ENCODE measurements at regions not wholly inside any gene's neighbourhood (a gene's known extent, or its start where the extent isn't known, plus 50 kb on each side); places are given as distances from the start of the nearest gene placed in this dataset.

DNA sequence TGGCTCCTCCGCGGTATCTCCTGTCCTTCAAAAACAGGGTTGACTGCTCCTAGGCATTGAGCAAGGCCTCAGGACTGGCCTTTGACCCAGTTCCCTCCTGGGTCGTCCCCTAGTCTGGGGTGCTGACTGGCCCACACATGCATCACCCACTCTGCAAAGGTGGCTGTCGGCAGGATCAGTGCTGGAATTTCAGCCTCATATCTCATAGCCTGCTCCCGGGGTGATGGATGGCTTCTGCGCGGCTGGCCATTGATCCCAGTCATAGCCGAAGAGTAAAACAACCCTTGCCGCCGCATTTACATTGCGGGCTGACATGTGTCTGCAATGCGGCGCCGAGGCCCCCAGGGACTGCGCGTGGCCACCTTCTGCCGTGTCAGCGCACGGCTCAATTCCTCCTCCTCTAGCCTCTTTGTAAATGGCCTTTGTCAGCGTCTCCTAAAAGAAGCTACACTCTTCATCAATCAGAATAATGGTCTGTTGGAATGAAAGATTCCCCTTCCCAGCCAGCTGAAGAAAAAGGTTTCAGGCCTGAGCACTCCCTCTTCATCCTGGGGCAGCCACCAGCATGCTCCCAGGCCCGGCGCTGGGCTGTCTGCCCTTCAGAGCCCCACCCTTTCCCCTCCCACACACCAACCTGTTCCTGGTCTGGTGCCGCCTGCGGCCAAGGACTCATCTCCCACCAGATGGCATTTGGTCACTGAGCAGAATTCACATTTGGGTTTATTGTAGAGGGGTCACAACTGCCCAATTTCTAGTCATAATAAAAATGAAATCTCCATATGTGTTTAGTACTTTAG, 159.0 kb downstream of the PJA2 start:
- no peak for DNase-seq
- TF ChIP-seq, protein P1, sequence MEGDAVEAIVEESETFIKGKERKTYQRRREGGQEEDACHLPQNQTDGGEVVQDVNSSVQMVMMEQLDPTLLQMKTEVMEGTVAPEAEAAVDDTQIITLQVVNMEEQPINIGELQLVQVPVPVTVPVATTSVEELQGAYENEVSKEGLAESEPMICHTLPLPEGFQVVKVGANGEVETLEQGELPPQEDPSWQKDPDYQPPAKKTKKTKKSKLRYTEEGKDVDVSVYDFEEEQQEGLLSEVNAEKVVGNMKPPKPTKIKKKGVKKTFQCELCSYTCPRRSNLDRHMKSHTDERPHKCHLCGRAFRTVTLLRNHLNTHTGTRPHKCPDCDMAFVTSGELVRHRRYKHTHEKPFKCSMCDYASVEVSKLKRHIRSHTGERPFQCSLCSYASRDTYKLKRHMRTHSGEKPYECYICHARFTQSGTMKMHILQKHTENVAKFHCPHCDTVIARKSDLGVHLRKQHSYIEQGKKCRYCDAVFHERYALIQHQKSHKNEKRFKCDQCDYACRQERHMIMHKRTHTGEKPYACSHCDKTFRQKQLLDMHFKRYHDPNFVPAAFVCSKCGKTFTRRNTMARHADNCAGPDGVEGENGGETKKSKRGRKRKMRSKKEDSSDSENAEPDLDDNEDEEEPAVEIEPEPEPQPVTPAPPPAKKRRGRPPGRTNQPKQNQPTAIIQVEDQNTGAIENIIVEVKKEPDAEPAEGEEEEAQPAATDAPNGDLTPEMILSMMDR (IDR thresholded peaks at IDR 0.05; ENCODE audit: borderline replicate concordance) = no peak
- Histone ChIP-seq H3K9me3 (replicated peaks) (peaks cover 19% of the 10 kb centered on the region), H3K4me3 (no peak overlapping the region), H3K36me3 (no peaks in the 10 kb centered on the region), H3K4me1 (peaks cover 4% of the 10 kb centered on the region), H3K27me3 (ENCODE audit: low read depth) (no peaks in the 10 kb centered on the region), H3K27ac (replicated peaks) (no peak overlapping the region)
- intact Hi-C loops (cut with micrococcal nuclease) = no loop called here

DNA sequence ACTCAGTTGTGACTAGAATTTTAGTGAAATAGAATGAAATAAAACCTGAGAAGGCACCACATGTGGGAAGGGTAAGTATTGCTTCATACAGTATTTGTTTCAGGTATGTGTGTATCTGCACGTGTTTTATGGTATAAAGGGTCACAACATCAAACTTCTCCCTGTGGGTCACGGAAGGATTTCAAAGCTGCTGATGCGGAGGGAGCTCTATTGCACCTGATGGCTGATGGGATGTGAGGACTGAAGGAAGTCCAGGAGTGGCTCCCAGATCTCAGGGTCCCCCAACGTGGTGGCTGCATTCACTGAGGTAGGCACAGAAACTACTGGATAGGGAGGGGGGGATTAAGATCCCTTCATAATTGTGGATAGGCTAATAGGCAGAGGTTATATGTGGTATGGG, 159.7 kb downstream of the PJA2 start:
- DNase-seq = no peak
- Histone ChIP-seq H3K4me3 (no peak overlapping the region), H3K27me3 (ENCODE audit: low read depth) (no peaks in the 10 kb centered on the region), H3K4me1 (peaks cover 4% of the 10 kb centered on the region), H3K27ac (replicated peaks) (no peak overlapping the region), H3K36me3 (no peaks in the 10 kb centered on the region), H3K9me3 (replicated peaks) (peaks cover 25% of the 10 kb centered on the region)
- TF ChIP-seq, protein P1 (IDR thresholded peaks at IDR 0.05; ENCODE audit: borderline replicate concordance) = no peak
- intact Hi-C loops (cut with micrococcal nuclease) = no loop called here

DNA sequence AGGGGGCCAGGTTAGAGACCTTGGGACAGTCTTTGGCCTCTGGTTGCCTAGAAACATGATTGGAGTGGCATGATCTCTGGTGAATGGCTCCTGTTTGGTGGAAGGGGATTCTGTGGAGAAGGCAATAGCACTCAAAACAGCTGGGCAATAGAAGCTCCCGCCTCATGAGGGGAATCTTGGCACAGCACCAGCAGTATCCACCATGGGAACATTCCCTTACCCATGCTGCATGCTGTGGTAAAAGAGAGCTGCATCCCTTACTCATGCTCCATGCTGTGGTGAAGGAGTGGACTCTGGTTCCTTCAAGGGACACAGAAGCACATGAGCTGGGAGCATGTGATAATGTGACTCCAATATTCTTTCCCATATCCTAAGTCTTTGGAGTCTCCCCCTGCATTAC, 160.6 kb downstream of the PJA2 start:
- H3K36me3 ChIP-seq = no peaks in the 10 kb centered on the region
- no peak for DNase-seq
- H3K4me3 ChIP-seq = no peak overlapping the region
- no peak overlapping the region for H3K27ac ChIP-seq (replicated peaks)
- H3K4me1 ChIP-seq = no peaks in the 10 kb centered on the region
- TF ChIP-seq, protein P1 (IDR thresholded peaks at IDR 0.05; ENCODE audit: borderline replicate concordance) = no peak
- H3K27me3 ChIP-seq (ENCODE audit: low read depth) = no peaks in the 10 kb centered on the region
- peaks cover 25% of the 10 kb centered on the region for H3K9me3 ChIP-seq (replicated peaks)
- intact Hi-C loops (cut with micrococcal nuclease) = no loop called here

DNA sequence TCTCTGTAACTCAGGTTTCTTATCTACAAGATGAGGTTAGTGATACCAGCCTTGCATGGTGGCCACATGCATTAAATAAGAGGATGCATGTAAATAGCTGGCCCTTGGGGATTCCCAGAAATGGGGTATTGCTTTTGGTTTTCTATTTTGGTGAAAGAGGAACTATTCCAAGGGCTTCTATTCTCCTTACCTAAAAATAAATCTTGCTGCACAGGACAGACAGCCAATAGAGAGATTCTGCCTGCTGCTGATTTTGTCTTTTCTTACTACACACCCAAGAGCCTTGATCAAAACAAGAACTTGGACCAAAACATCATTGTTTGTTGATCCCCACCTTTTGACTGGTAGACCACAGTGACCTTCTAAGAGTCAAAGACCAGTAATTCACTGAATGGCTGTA, 161.8 kb downstream of the PJA2 start:
- Histone ChIP-seq H3K27ac (replicated peaks) (no peak overlapping the region), H3K36me3 (no peaks in the 10 kb centered on the region), H3K4me1 (no peaks in the 10 kb centered on the region), H3K9me3 (replicated peaks) (peaks cover 25% of the 10 kb centered on the region), H3K27me3 (ENCODE audit: low read depth) (no peaks in the 10 kb centered on the region), H3K4me3 (no peak overlapping the region)
- no peak for DNase-seq
- TF ChIP-seq, protein P1 (IDR thresholded peaks at IDR 0.05; ENCODE audit: borderline replicate concordance) = no peak
- intact Hi-C loops (cut with micrococcal nuclease) = no loop called here

GRCh38 chr5:109246841-109247592, 162.8 kb downstream of the PJA2 start:
- TF ChIP-seq, protein P1 (IDR thresholded peaks at IDR 0.05; ENCODE audit: borderline replicate concordance) = no peak
- intact Hi-C loops (cut with micrococcal nuclease) = no loop called here
- no peaks in the 10 kb centered on the region for H3K36me3 ChIP-seq

More at GRCh38 chr5:109246841-109247592, 162.8 kb downstream of the PJA2 start:
- Histone ChIP-seq H3K4me1 (no peaks in the 10 kb centered on the region), H3K9me3 (replicated peaks) (peaks cover 25% of the 10 kb centered on the region), H3K4me3 (no peak overlapping the region), H3K27me3 (ENCODE audit: low read depth) (no peaks in the 10 kb centered on the region), H3K27ac (replicated peaks) (no peak overlapping the region)
- no peak for DNase-seq

Measured in left ventricle myocardium inferior (tissue), 1 donor.